ENCODE measurements at regions not wholly inside any gene's neighbourhood (a gene's known extent, or its start where the extent isn't known, plus 50 kb on each side); places are given as distances from the start of the nearest gene placed in this dataset.

- no peak for TF ChIP-seq CTCF (IDR thresholded peaks at IDR 0.05)
- no peak for TF ChIP-seq POLR2A (IDR thresholded peaks at IDR 0.05)
Observed at GRCh38 chr9:134987906-134988700, 70.4 kb upstream of the FCN1 start.
